Daoy (cell line): ENCODE measurements at regions not wholly inside any gene's neighbourhood (a gene's known extent, or its start where the extent isn't known, plus 50 kb on each side); places are given as distances from the start of the nearest gene placed in this dataset.

Experiments used
- DNase-seq: peaks from one replicate; pipeline ENCODE4 v3.0.0-alpha.2; 2015; ENCODE audit warnings: low read depth

DNA sequence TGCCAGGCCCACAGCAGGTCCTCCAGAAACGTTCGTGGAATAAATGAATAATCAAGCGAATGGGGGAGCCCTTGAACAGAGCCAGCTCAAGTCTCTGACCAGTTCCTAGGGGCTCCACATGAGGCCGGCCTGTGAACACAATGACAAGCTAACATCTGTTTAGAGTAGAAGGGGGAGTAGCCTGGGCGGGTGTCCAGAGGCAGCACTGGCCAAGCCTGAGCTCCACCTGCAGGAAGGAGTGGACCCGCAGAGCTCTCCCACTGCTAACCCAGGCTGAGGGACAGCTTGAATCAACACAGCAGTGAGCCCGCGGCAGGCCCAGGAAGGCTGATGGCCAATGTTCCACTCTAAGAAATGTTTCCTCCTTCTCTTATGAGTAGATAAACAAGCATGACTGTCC, 234.8 kb upstream of the RAB6C start:
- DNase-seq: no peak

DNA sequence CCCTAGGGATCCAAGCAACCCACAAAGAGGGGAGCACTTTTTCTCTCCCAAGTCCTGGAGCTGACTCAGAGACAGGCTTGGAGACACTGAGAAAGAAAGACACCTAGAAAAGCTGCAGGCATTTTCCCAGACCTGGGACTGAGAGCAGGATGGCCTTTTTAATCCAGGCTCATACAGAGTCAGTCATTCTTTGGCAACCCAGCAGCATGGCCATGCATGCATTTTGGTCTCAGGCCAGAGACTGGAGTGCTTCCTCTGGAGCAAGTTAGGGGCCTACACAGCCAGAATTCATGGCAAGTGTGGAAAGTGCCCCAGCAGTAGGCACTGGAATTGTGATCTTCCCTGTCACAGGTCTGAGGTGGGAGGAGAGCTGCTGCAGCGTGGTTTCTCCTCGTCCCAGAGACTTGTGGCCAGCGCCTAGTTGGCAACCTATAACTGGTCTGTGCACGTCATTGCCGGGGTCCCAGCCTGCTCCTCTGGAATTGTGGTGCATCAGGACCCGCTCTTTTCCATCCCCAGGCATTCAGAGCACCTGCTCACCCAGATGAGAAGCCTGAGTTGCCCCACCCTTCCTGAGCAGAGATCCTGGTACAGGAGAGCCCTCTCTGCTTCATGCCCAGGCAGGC, 231.9 kb upstream of the RAB6C start:
- DNase-seq: no peak

DNA sequence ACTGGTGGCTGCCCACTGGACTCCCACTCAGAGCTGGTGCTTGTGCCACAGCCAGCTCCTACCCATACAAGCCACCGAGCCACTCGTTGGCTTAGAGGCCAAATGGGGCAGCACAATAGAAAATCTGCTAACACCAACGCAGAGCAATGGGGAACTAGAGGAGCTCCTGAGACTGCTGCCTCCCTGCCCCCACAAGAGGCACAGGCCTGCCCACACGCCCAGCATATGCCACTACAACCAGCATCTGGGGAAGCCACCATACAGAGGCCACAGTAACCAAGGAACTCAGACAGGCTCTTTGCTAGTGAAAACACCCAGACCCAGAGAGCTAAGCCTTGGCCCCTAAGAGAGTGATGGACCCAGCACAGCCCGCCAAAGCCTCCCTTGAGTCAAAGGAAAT, 231.2 kb upstream of the RAB6C start:
- no peak for DNase-seq

DNA sequence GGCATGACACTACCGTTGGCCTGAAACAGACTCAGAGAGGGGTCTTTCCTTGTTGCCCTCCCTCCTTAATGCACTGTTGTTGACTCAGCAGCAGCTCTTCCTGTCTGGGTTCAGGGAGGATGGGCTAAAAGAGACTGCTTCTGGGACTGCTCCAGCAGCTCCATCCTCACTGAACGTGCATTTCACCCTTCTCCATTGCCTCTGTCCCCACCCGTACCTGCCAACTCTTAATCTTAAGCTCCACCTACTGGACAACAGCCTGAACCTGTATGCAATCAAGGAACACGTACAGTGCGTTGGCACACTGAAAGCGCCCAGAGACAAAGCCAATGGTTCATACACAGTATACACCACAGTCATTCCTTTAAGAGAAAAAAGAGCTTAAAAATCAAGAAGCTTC, 230.8 kb upstream of the RAB6C start:
- DNase-seq: no peak

DNA sequence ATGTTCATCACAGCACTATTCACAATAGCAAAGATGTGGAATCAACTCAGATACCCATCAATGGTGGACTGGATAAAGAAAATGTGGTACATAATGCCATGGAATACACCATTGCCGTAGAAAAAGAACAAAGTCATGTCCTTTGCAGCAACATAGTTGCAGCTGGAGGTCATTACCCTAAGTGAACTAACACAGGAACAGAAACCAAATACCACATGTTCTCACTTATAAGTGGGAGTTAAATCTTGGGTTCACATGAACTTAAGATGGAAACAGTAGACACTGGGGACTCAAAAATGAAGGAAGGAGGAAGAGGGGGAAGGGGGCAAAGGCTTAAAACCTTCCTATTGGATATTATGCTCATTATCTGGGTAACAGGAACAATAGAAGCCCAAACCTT, 228.1 kb upstream of the RAB6C start:
- no peak for DNase-seq

DNA sequence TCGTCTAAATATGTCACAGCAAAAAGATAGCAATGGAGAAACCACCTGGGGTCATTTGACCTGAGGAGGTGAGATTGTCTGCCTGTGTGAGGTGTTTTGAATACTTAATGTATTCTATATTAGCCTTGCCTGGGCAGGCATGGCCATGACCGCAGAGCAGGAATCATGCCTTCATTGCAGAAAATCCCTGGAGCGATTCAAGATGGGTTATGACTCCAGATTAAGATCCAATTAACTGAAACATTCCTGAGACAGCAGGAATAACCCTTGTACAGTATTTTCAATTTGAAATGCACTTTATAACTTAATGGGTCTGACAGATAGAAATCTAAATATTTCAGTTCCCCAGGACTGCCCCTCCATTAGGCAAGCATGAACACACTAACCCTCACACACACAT, 227.3 kb upstream of the RAB6C start:
- no peak for DNase-seq

DNA sequence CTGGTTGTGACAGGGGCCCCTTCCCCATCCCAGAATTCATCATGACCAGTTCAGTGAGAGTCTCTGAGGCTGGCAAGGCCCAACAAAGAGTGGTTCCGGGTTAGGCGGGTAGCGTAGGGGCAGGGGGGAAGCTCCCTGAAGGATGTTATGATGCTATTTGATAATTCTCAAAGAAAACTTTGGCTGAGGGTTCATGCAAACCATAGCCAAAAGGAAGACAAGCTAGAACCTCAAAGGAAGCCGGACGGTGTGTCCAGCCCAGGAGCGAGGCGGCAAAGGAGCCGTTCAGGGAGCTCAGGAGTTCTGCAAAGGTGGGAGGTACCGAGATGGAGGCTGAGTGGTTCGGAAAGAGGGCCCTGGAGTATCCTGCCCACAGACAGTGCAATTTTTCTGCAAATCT, 226.8 kb upstream of the RAB6C start:
- no peak for DNase-seq

DNA sequence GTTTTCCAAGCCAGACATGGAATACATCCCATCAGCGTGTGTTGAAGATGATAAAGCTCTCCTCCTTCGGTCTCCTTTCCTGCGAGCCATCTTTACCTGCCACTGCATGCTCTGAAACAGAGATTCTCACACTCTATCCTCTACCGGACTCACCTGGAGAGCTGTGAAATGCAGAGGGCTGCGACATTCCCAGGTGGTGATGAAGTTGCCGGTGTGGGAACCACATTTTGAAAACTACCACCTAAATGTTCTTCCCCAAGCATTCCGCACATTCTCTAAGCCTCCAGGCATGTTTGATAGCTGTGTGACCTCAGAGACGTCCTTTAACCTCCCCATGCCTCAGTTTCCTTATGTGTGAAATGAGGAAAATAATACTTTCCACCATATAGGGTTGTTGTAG, 226.2 kb upstream of the RAB6C start:
- DNase-seq: no peak

DNA sequence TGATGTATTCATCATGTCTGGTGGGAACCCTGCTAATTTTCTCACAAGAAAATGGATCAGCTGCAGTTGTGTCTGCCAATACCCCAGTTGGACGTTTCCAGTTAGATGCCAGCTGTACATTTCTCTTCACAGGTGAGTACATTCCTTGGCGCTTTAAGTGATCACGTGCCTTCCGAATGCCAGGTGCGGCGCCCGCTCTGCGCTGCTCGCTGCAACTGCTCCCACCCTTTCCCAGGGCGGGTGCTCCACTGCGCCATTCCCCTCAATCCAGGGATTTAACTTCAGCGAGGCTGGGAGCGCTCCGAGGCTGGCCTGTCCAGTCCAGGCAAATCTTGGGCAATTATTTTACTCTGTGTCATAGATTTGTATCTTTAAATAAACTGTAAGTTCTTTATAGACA, 225.0 kb upstream of the RAB6C start:
- no peak for DNase-seq

DNA sequence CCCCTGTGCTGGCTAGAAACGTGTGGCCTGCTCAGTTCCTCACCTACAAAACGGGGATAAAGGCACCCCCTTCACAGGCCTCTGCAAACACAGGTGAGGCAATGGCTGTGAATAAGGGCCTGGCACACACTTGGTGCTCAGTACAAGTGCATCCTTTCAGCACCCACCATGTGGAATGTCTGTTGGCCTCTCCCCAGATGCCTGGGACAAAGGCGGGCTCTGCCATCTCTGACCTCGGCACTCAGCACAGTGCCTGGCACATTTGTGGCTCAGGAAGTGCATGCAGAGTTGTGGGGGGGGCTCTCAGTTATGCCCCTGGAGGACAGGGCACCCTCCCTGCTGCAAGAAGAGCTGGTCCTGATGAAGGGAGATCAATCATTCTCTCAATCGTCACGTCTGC, 224.6 kb upstream of the RAB6C start:
- no peak for DNase-seq

DNA sequence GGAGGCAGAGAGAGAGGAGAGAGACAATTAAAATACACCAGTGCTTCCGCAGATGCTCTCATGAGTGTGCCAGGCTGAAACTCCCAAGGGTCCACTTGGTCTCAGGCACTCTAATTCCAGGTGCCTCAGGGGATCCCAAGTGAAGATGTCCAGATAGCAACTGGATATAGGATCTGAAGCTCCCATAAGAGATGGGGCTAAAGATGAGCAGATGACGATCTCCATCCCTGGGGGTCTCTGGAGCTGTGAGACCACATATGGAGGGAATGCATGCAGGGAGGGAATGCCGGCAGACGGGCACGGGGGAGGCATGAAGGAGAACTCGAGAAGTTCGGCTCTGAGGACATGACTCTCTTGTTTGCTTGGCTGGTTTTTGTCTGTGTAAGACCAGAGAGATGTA, 223.7 kb upstream of the RAB6C start:
- no peak for DNase-seq

DNA sequence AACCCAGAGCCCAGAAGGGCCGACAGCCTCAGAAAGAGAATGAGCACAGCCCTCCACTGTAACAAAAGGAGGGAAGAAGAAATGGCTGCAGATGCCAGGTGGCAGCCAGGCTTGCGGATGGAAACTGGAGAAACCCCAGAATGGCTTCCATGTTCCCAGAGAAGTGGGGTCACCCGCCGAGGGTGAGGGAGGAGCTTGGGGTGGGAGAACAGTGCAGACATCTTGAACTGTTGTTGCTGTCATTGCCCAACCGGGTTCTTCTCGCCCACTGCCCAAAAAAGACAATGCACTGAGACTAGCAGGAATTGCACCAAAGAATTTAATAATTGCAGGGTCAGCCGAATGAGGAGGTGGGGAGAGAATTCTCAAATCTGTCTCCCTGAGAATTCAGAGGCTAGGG, 223.2 kb upstream of the RAB6C start:
- DNase-seq: no peak

DNA sequence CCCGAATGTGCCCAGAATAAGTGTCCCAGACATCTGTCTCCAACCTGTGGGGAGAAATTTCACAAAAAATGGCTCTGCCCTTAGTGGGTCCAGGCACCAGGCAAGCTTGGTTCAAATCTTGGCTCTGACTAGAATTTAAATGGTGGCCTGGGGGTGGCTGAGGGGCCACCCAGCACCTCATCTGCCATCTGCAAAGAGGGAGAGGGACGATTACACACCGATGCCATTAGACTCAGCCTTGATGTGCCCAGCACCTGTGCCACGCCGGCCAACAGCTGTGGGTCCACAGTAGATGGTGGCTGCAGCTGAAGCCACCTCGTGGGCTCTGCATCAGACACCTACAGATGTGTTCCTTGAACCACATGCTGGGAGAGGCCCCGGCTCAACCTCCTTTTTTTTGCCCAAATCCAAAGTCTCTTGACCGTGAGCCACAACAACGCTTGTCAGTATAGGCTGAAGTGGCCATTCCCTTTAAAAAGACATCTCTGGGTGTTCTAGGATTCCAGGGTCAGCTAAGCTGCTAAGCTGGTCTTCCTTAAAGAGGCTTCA, 222.0 kb upstream of the RAB6C start:
- no peak for DNase-seq

DNA sequence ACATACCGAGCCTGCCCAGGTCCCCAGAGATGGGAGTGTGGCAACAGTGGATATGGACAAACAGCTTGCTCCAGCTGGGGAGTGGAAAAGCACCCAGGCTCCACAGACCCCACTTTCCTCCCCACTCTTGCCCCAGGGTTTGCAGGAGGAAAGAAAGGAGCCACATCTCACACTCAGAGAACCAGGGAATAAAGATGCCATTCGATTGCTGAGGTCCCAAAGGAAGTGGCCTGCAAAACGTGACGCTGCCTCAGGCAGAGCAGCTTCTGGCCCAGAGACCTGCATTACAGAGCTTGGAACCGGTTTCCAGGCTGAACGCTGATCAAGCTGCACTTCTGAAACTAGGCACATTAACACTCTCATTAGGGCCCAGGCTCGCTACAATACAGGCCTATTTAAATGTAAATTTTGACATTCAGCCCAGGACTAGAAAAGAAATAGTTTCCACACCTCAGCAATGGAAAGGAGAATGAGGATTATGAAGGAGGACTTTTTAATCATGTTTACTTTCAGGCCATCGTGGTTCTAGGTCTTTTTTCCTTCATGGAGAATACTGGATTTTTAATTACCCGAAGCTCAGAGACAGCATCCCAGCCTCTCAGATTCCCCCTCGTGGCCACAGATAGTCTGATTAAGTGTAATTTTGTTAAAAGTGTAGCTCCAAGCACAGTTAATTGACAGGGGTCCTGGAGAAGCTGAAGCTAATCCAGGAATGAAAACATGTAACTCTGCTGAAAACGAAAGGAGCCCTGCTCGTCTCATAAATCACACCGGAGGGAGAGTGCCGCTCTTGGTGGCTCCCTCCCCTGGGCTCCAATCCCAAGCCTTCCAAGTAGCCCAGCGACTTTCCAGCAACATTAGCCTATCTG, 221.3 kb upstream of the RAB6C start:
- no peak for DNase-seq

DNA sequence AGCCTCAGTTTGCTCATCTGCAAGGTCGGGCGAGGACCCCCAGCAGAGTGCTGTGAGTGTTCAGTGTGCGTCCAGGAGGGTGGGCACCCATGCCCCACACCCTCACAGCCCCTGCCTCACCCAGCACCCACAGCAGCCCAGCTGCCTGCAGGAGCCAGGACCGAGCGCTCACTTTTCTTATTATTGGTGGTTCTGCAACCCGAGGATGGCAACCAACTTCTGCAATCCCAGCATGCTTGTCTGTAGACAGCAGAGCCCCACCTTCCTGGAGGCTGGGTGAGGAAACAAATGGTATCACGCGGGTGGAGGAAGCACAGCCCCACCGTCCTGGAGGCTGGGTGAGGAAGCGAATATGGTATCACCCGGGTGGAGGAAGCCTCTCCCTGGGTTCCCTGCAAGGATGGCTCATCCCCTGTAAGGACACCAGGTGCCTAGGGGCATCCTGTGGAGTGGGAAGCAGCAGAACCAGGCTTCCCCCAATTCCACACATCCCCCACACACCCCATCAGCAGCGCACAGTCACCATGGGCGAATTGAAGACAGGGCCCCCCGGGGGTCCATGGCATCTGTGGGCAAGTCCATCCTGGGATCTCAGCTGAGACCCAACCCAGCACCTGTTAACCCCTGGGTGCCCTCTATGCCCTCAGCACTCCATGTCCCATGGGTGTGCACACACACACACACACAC, 220.5 kb upstream of the RAB6C start:
- no peak for DNase-seq

DNA sequence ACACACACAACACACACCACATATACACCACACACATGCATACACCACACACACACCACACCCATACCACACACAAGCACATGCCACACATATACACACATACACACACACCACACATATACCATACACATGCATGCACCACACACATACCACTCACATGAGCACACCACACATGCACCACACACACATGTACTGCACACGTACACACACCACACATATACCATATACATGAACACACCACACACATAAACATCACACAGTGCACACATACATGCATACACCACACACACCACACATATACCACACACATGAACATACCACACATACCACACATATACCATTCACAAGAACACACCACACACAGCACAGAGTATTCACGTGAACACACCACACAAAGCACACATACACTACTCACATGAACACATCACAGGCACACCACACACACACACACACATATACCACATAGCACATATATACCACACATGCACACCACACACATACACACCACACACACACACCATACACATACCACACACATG, 219.9 kb upstream of the RAB6C start:
- no peak for DNase-seq

DNA sequence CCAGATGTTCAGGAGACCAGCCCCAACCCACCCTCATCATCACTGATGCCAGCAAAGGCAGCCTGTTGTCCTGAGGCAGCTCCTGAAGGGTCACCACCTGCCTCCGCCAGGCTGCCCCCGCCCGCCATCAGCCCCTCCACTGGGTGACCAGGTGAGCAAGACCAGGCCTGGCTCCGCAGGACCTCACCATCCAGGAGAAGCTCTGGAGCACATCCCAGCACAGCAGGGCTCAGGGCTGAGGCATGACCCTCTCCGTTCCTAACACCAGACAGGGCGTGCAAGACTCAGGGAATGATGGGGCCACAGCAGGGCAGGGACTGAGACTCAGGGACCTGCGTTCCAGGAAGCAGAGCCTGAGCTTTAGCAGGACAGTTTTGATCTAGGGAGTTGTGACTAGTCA, 218.8 kb upstream of the RAB6C start:
- no peak for DNase-seq

DNA sequence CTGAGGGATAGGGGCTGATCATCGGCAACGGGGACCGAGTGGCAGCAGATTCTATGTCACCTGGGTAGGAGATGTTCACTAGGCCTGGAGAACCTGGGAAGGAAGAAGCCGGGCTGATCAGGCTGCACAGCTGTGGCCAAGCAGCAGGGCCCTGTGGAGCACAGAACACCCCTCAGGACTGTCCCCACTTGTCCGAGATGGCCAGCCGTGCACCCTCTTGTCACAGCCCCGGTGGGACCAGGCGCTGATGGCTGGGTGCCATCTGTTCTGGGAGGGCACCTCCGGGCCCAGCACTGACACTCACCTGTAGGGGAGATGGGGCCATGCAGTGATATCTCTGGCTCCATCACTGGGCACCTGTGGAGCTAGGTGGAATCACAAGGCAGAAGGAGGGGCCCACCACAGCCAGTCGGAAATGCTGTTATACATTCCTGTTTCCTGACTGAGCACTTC, 217.9 kb upstream of the RAB6C start:
- DNase-seq: no peak

DNA sequence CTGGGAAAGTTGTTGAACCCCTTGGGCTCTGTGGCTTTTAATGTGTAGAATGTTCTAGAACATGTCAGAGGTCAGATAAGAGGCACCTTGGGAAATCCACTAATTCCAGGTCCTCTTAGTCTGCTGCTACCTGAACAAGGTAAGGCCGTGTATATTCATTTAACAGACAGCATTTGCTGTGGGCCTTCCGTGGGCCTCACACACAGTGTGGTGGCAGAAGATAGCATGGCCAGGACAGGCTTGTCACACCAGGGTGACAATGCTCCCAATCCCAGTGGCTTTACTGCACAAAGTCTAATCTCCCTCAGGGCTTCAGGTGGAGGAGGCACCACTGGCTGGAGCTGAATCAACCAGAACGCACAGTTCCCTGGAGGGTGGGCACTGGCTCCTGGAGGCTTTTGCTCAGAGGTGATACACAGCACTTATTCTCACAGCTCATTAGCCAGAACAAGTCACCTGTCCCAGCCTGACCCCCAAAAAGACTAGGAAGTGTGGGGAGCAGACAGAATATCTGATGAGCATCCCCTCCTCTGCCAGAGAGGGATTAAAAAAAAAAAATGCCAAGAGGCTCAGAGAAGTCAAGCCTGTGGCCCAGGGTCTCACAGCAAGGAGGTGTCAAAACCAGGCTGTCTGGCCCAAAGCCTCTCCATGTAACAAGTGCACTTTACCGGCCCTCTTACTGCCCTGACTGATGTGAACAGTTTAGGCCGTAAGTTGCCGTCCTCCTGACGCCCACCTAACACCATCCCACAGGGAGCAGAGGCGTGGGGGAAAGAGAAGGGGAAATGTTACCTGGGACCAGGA, 216.9 kb upstream of the RAB6C start:
- no peak for DNase-seq

DNA sequence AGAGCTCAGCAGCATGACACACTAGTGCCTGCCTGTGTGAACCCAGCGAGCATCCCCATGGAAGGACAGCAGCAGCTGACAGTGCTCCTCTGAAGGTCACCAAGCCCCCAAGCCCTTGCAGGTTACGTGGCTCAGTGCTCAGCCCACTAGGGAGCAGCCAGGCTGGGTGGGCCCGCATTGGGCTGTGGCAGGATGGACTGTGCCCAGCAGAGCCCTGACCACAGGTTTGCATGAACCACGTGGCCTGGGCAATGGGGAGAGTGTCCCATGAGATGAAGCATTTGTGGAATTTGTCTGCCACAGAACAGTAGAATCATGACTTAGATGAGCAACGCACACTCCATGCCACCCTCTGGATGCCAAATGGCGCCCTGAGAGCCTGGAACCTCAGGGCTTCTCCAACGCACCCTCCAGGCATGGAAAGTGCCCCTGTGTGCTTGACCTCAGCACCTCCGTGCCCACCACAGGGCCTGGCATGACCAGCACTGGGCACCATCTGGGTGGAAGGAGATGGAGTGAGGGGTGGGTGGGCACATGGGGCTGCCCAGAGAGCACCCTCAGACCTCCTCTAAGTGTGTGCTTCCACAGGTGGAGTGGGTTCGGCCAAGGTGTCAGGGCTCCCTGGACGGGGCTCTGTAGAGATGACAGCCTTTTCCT, 216.1 kb upstream of the RAB6C start:
- no peak for DNase-seq

DNA sequence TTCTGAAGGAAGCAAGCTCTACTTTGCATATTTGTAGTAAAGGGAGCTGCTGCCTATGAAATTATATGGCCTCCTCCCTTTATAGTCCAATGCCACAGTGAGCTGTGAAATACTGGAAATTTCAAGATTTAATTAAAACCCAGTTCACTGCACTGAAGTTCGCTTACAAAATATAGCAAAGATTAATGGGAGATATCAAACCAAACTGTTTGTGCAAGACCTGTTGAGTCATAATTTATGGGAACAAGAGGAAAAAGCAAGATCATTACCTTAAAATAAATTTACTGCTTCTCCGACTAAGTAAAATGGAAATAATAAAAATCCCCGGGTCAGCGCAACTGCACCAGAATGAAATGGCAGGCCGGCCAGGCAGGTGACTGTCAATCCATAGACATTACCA, 215.5 kb upstream of the RAB6C start:
- no peak for DNase-seq
